Sciatic nerve (tissue), 2 donors: ENCODE measurements at regions not wholly inside any gene's neighbourhood (a gene's known extent, or its start where the extent isn't known, plus 50 kb on each side); places are given as distances from the start of the nearest gene placed in this dataset.
A peak's percentile ranks its signal among the peaks of the same experiment; 100 is the strongest.
"Not testable (repeated sequence)": the region's sequence is repeated elsewhere in the genome, so short reads cannot be mapped to it uniquely, and the experiment has no call there.

ENCODE experiments used
- ATAC-seq: fragments of 200-7000 bp; cut with Tn5 transposase; one replicate; pipeline ENCODE4 v1.9.1; 2020; ENCODE audit warnings: mild to moderate bottlenecking, moderate library complexity
- DNase-seq: peaks from one replicate; pipeline ENCODE4 v3.0.0-alpha.2; 2020; ENCODE audit warnings: low spot score
- intact Hi-C: fragments of 100-400 bp; cut with DNase I; formaldehyde crosslinking; loops from one replicate; pipeline ENCODE4 v1.14.2; 2022
- donor health status: DM: no; HTN: no; CAD: no.
- donor health status: DM: no; HTN: no; CAD: no.

DNA sequence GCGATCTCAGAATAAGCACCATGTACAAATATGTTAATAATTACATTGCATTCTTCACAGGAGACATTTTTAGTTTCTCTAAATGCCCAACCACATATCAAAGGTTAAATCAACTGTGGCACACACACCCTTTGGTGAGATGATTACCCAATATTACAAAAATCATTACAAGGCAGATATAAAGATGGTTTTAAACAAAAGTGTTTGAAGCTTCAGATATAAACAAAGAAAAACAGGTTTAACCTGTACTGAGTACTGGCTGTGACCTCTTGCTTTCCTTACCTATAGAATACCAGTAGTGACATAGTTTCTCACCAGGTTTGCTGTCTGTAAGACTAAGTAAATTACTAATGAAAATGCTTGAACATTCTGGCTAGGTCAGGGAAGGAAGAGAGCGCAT is 360.0 kb upstream of the IGFBP3 start:
- ATAC-seq (no peak), DNase-seq (no peak)
- intact Hi-C loops: no loop called here

DNA sequence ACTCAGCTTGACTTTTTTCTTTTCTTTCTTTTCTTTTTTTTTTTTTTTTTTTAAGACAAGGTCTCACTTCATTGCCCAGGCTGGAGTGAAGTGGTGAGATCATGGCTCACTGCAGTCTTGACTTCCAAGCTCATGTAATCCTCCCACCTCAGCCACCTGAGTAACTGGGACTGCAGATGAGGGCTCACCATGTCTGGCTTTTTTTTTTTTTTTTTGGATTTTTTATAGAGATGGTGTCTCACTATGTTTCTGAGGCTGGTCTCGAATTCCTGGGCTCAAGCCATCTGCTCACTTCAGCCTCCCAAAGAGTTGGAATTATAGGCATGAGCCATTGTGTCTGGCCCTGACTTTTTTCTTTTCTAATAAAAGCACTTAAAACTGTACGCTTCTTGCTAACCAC is 358.2 kb upstream of the IGFBP3 start:
- no peak for ATAC-seq
- intact Hi-C loops: no loop called here
- no peak for DNase-seq

DNA sequence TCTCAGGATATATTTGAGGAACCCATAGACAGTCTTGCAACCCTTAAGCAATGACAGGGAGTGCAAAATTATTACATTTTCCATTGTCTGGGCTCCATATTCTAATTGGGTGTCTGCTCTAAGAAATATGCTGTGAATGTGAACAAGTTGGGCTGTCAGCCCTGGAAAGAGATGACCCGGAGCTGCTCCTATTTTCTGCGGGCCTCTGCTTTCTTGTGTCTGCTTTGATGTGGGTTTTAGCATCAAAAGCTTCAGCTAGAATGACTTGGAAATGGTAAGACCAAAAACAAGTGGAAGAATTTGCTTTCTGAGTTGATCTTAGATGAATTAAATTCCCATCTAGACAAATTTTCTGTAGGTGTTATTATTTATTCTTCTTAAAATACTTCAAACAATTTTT is 343.6 kb upstream of the IGFBP3 start:
- no peak for DNase-seq
- ATAC-seq: no peak
- intact Hi-C loops: no loop called here

DNA sequence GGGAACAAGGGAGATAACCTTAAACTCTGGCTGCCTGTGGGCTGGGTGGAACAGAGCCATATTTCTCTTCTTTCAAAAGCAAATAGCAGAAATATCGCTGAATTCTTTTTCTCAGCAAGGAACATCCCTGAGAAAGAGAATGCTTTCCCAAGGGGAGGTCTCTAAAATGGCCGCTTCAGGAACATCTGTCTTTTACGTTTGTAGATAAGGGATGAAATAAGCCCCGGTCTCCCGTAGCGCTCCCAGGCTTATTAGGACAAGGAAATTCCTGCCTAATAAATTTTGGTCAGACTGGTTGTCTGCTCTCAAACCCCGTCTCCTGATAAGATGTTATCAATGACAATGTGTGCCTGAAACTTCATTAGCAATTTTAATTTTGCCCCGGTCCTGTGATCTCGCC is 340.6 kb upstream of the IGFBP3 start:
- intact Hi-C loops, DNase-seq, ATAC-seq: not testable (repeated sequence)

DNA sequence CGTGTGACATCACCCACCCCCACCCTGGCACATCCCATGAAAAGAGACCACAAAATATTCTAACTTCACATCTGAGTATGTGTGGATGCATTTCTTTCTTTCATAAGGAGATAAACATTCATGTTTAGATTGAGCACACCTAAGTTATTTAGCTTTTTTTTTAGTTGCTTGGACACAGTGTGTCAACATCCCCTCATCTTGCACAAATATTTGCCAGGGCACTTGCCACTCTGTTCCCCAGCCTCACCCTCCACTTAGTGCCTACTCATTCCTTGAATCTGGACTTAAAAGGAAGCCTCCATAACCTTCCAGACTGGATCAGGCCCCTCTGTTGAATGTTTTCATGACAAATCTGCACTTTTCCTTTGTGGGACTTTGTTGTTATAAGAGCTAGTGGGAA is 338.9 kb upstream of the IGFBP3 start:
- intact Hi-C loops: no loop called here
- DNase-seq: no peak
- no peak for ATAC-seq

DNA sequence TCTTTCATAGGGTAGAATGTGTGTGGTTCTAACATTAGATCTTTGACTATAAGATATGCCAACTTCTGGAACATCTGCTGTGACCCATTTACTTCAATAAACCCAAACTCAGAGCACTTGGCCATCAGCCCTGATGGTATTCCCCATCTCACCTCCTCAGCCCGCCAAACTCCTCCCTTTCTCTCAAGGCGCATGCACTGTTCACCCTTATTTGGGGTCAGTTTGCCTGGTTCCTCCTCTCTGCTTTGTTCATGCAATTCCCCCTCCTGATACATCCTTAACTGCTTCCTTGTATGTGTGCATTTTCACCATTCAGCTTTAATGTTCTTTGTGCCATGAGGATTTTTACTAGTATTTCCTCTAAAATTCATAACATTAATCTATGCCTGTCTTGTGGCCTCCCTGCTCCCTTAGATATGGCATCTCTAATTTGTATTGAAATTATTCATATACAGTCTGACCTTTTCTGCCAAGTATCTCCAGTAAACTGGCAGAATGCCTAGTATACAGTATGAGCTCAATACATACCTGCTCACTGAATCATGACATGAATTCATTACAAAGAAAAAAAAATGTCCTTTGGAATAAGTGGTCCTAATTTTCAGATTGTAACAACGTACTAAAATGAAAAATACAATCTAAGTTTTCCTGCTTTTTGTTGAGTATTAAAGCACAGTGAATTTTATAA is 336.8 kb upstream of the IGFBP3 start:
- intact Hi-C loops: no loop called here
- no peak for ATAC-seq

DNA sequence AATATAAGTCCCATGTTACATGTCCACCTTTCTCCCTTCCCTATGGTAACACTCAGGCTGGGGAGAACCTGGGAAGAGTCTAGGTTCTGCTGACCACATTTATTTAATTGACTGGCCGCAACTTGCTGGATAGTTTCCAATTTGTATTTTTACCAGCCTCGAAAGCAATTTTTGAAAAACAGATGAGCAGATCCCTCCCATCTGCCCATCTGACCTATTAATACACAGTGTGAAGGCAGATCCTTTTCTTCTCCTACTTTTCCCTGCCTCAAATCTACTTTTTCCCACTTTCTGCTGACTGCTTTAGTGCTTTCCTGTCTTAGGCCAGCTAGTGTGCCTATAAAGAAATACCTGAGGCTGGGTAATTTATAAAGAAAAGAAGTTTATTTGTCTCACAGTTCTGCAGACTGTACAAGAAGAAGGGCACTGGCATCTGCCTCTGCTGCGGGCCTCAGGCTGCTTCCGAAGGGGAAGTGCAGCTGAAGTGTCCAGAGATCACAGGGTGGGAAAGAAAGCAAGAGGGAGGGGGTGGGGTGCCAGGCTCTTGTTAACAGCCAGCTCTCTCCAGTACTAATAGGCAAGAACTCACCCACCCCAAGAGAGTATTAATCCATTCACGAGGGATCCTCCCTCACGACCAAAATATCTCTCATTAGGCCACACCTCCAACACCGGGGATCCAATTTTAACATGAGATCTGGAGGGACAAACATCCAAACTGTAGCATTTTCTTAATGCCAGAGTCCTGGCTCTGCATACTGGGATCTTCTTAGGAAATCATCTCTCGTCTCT is 336.0 kb upstream of the IGFBP3 start:
- DNase-seq (no peak), ATAC-seq (no peak)
- intact Hi-C loops: no loop called here

More for the DNA sequence above, 336.8 kb upstream of the IGFBP3 start:
- no peak for DNase-seq

DNA sequence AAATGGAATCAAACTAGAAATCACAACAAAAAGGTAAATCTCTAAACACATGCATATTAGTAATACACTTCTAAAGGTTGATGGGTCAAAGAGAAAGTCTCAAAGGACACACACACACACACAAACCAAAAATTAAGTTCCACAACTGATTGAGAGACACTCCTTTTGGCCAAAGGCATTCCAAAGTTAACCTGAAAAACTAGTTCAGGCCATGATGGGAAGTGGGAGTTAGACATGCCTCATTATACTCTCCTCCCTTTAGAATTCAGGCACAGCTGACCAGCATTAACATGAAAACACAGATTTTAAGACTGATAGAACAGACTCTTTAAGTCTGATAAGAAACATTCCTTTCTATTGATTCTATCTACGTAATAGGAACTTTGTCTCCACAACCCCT is 332.4 kb upstream of the IGFBP3 start:
- ATAC-seq (no peak), DNase-seq (no peak)
- intact Hi-C loops: no loop called here

- intact Hi-C loops: no loop called here
- ATAC-seq: no peak
- DNase-seq: no peak
These were observed 326.6 kb upstream of the IGFBP3 start for GRCh38 chr7:46247664-46248063.

GRCh38 chr7:46245586-46246111 is 324.6 kb upstream of the IGFBP3 start:
- DNase-seq: no peak
- ATAC-seq: no peak

GRCh38 chr7:46244757-46245156 is 323.7 kb upstream of the IGFBP3 start:
- intact Hi-C loops: no loop called here
- DNase-seq: no peak
- no peak for ATAC-seq

More at GRCh38 chr7:46245586-46246111, 324.6 kb upstream of the IGFBP3 start:
- intact Hi-C loops: no loop called here

- DNase-seq (no peak), ATAC-seq (no peak)
- intact Hi-C loops: no loop called here
These were observed 322.3 kb upstream of the IGFBP3 start for GRCh38 chr7:46243406-46243805.

GRCh38 chr7:46239846-46240245 is 318.8 kb upstream of the IGFBP3 start:
- DNase-seq (no peak), ATAC-seq (no peak)
- intact Hi-C loops: no loop called here

- DNase-seq (no peak), ATAC-seq (no peak)
- intact Hi-C loops: no loop called here
These were observed 316.4 kb upstream of the IGFBP3 start for GRCh38 chr7:46237466-46237865.

DNA sequence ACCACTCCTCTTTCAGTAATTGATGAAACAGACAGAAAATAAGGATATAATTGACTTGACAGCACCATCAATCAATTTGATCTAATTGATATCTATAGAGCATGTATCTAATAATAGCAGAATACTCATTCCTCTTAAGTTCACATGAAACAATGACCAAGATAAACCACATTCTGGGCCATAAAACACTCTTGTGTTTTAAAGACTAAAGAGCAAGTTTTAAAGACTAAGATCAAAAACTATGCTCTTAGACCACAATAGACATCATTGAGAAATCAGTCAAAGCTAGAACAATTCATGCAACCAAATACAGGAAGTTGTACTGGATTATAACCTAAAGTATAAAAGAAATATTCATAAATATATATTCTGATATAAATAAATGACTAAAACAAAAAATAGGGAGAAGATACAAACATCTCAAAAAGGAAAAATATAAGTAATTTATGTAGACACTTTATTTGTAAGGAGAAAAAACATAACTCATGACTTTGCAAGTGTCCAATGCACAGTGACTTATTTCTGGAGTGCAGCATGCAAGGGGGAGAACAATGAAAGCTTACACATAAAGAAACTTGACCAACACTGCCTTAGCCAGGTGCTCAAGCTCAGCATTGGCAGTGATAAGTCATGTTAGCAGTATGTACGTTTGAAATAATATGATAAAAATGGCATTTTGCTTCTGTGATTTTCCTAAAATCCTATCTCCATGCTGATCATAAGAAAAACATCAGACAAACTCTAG is 312.7 kb upstream of the IGFBP3 start:
- no peak for ATAC-seq
- no peak for DNase-seq
- intact Hi-C loops: no loop called here

GRCh38 chr7:46230990-46231305 is 309.9 kb upstream of the IGFBP3 start:
- ATAC-seq: peak; percentile 29
- DNase-seq: no peak
- intact Hi-C loops: no loop called here

GRCh38 chr7:46230298-46230989 is 309.4 kb upstream of the IGFBP3 start:
- intact Hi-C loops: no loop called here
- no peak for DNase-seq
- peak; percentile 37 for ATAC-seq

DNA sequence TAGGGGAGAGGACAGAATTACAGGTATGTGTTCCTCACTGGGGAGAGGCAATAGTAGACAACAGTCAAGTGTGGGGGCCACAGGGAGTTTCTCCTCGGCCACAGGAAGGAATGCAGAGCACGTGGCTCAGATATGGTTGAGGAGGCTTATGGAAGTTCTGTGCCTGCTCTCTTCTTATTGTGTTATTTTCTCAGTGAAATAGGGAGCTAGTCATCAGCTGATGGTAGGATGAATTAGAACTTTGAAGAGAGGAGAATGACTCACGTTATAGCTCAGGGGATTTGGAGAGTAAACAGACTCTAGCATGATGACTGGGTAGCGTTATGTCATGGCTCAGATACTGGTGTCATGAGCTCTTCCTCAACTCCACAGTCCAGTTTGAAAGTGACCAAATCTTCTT is 308.3 kb upstream of the IGFBP3 start:
- ATAC-seq: peak; percentile 91
- DNase-seq: no peak
- intact Hi-C loops: no loop called here

- intact Hi-C loops: no loop called here
- peak; percentile 43 for ATAC-seq
- no peak for DNase-seq
These were observed 305.8 kb upstream of the IGFBP3 start for GRCh38 chr7:46226860-46227259.
